VCaP (cell line): ENCODE measurements at regions not wholly inside any gene's neighbourhood (a gene's known extent, or its start where the extent isn't known, plus 50 kb on each side); places are given as distances from the start of the nearest gene placed in this dataset.

Experiments
- H3K27ac ChIP-seq: fragments of 450-650 bp; 2 replicates; pipeline ENCODE4 v1.5.1; 2017
- CTCF ChIP-seq: fragments of 450-650 bp; conservative IDR thresholded peaks from 2 replicates; pipeline ENCODE4 v1.5.1; 2017; ENCODE audit warnings: mild to moderate bottlenecking, moderate library complexity

DNA sequence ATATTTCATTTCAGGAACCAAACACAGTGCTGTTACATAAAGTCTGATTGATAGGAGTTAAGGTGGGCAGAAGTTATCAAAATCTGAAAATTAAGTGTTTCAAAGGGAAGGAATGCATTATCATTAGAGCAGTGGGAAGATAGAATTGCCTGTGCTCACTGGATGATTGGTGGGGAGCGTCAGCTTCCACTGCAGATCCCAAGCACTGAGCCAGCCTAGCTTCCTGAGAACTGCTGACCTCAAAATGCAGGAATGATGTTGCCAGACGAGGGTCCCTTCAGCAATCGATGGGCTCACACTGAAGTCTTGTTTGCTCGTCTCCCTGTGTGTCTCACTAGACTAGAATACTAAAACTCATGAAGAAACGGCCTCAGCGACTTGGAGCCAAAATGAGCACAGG, 110.0 kb upstream of the PHACTR1 start:
- TF ChIP-seq CTCF = no peak
- no peak overlapping the region for H3K27ac ChIP-seq

DNA sequence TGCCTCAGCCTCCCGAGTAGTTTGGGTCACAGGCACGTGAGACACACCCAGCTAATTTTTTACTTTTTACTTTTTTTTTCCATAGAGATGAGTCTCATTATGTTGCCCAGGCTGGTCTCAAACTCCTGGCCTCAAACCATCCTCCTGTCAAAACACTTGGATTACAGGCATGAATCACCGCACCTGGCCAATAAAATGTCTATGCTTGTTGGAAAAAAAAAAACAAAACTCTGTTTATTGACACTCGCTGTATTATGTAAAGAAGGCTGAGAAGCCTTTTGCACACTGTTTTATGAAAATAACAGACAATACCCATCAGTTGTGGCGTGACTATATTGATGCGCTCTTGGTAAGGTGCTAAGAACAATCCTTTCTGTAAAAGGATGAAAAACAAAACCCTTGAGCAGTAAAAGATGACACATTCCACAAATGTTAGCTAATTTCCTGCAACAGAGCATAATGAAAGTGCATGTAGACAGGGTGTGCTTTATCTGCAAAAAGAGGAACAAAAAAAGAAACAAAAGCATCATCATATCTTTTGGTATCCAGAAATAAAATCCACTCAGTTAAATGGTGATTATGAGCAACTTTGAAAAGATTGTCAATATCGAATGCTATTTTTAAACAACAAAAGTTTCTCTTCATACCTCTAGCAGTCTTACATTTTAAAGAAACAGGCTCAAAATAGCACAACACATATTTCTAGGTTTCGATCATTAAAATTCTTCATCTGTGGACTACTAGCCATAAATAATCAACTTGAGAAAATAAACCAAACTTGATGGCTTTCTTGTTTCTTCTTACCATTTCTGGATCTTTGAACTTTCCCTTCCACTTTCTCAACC, 108.3 kb upstream of the PHACTR1 start:
- TF ChIP-seq CTCF = no peak
- H3K27ac ChIP-seq = no peak overlapping the region

- no peak for TF ChIP-seq CTCF
- no peak overlapping the region for H3K27ac ChIP-seq
Measured at GRCh38 chr6:12608874-12609273, 107.7 kb upstream of the PHACTR1 start.

GRCh38 chr6:12609751-12610150, 106.8 kb upstream of the PHACTR1 start:
- no peak overlapping the region for H3K27ac ChIP-seq
- no peak for TF ChIP-seq CTCF

DNA sequence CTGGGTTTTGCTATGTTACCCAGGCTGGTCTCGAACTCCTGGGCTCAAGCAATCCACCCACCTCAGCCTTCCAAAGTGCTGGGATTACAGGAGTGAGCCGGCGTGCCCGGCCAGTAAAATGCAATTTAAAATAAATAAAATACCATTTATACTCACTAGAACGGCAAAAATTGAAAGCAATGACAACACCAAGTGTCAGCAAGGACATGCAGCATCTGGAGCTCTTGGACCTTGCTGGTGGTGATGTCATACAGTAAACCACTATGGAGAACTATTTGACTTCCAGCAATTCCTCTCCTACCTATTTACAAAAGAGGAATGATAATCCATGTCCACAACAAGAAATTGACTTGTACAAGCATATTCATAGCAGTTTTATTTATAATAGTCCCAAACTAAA, 105.7 kb upstream of the PHACTR1 start:
- TF ChIP-seq CTCF = no peak
- H3K27ac ChIP-seq = no peak overlapping the region

- H3K27ac ChIP-seq = no peak overlapping the region
- TF ChIP-seq CTCF = no peak
Measured at GRCh38 chr6:12613811-12614210, 102.8 kb upstream of the PHACTR1 start.

DNA sequence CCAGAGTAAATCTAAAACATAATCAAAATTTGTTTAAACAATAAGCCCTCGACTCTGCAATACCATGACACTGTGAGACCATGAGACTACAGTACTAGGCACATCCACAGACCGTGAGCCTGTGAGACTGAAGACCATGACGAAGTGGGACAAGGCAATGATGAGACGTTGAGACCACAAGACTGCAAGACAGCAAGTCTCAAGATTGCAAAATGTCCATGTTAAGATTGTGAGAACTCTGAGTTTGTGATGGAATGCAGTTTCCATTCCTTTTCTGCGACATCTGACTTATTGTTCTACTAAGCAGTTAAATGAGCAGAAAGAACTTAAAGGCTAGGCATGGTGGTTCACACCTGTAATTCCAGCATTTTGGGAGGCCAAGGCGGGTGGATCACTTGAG, 102.1 kb upstream of the PHACTR1 start:
- no peak for TF ChIP-seq CTCF
- H3K27ac ChIP-seq = no peak overlapping the region
